ENCODE measurements at regions not wholly inside any gene's neighbourhood (a gene's known extent, or its start where the extent isn't known, plus 50 kb on each side); places are given as distances from the start of the nearest gene placed in this dataset.

- TF ChIP-seq MYC (IDR thresholded peaks at IDR 0.05; ENCODE audit: low read depth, low read length) (no peak), POLR2A (IDR thresholded peaks at IDR 0.05; ENCODE audit: extremely low read depth, insufficient read length) (no peak), MAX (IDR thresholded peaks at IDR 0.05; ENCODE audit: low read depth, low read length) (no peak)
- no peak overlapping the region for H3K4me3 ChIP-seq (ENCODE audit: low read depth, low read length)
- DNase-seq (ENCODE audit: low read depth): no peak
These were observed 366.5 kb upstream of the SEMA3C start for GRCh38 chr7:81285142-81285871.

GRCh38 chr7:81284576-81284975 lies 365.7 kb upstream of the SEMA3C start:
- H3K4me3 ChIP-seq (ENCODE audit: low read depth, low read length): no peak overlapping the region
- DNase-seq (ENCODE audit: low read depth): no peak
- no peak for TF ChIP-seq POLR2A (IDR thresholded peaks at IDR 0.05; ENCODE audit: extremely low read depth, insufficient read length)
- no peak for TF ChIP-seq MAX (IDR thresholded peaks at IDR 0.05; ENCODE audit: low read depth, low read length)
- TF ChIP-seq CTCF (IDR thresholded peaks at IDR 0.05; ENCODE audit: low read depth, low read length): no peak
- no peak for TF ChIP-seq MYC (IDR thresholded peaks at IDR 0.05; ENCODE audit: low read depth, low read length)

GRCh38 chr7:81280531-81280930 lies 361.7 kb upstream of the SEMA3C start:
- DNase-seq (ENCODE audit: low read depth): no peak
- no peak for TF ChIP-seq MYC (IDR thresholded peaks at IDR 0.05; ENCODE audit: low read depth, low read length)
- TF ChIP-seq MAX (IDR thresholded peaks at IDR 0.05; ENCODE audit: low read depth, low read length): no peak
- no peak for TF ChIP-seq POLR2A (IDR thresholded peaks at IDR 0.05; ENCODE audit: extremely low read depth, insufficient read length)
- TF ChIP-seq CTCF (IDR thresholded peaks at IDR 0.05; ENCODE audit: low read depth, low read length): no peak
- H3K4me3 ChIP-seq (ENCODE audit: low read depth, low read length): no peak overlapping the region

- DNase-seq (ENCODE audit: low read depth): no peak
- TF ChIP-seq MAX (IDR thresholded peaks at IDR 0.05; ENCODE audit: low read depth, low read length) (no peak), CTCF (IDR thresholded peaks at IDR 0.05; ENCODE audit: low read depth, low read length) (no peak), MYC (IDR thresholded peaks at IDR 0.05; ENCODE audit: low read depth, low read length) (no peak), POLR2A (IDR thresholded peaks at IDR 0.05; ENCODE audit: extremely low read depth, insufficient read length) (no peak)
- H3K4me3 ChIP-seq (ENCODE audit: low read depth, low read length): no peak overlapping the region
These were observed 358.8 kb upstream of the SEMA3C start for GRCh38 chr7:81277691-81278090.

- no peak for DNase-seq (ENCODE audit: low read depth)
- H3K4me3 ChIP-seq (ENCODE audit: low read depth, low read length): no peak overlapping the region
- TF ChIP-seq POLR2A (IDR thresholded peaks at IDR 0.05; ENCODE audit: extremely low read depth, insufficient read length) (no peak), CTCF (IDR thresholded peaks at IDR 0.05; ENCODE audit: low read depth, low read length) (no peak), MAX (IDR thresholded peaks at IDR 0.05; ENCODE audit: low read depth, low read length) (no peak), MYC (IDR thresholded peaks at IDR 0.05; ENCODE audit: low read depth, low read length) (no peak)
These were observed 354.9 kb upstream of the SEMA3C start for GRCh38 chr7:81273601-81274397.

GRCh38 chr7:81272176-81272575 lies 353.3 kb upstream of the SEMA3C start:
- H3K4me3 ChIP-seq (ENCODE audit: low read depth, low read length): no peak overlapping the region
- TF ChIP-seq CTCF (IDR thresholded peaks at IDR 0.05; ENCODE audit: low read depth, low read length): no peak
- no peak for TF ChIP-seq MAX (IDR thresholded peaks at IDR 0.05; ENCODE audit: low read depth, low read length)
- no peak for TF ChIP-seq POLR2A (IDR thresholded peaks at IDR 0.05; ENCODE audit: extremely low read depth, insufficient read length)
- no peak for TF ChIP-seq MYC (IDR thresholded peaks at IDR 0.05; ENCODE audit: low read depth, low read length)
- DNase-seq (ENCODE audit: low read depth): no peak
